GM10266 (cell line): ENCODE measurements at regions not wholly inside any gene's neighbourhood (a gene's known extent, or its start where the extent isn't known, plus 50 kb on each side); places are given as distances from the start of the nearest gene placed in this dataset.

Experiments
- DNase-seq: peaks from one replicate; pipeline ENCODE4 v3.0.0; 2012; ENCODE audit errors: extremely low spot score
- CTCF ChIP-seq: IDR thresholded peaks from 2 replicates; pipeline ENCODE4 v1.5.1; 2012; ENCODE audit warnings: mild to moderate bottlenecking, low read depth; ENCODE audit not compliant: control insufficient read depth, insufficient read depth; ENCODE audit errors: missing control alignments

GRCh38 chr2:18245375-18245774 lies 315.1 kb downstream of the RDH14 start:
- DNase-seq = no peak
- no peak for TF ChIP-seq CTCF

- no peak for TF ChIP-seq CTCF
- no peak for DNase-seq
These were observed 315.6 kb downstream of the RDH14 start for GRCh38 chr2:18244845-18245244.

GRCh38 chr2:18243816-18244215 lies 316.6 kb downstream of the RDH14 start:
- no peak for DNase-seq
- no peak for TF ChIP-seq CTCF

- TF ChIP-seq CTCF = no peak
- no peak for DNase-seq
These were observed 317.7 kb downstream of the RDH14 start for GRCh38 chr2:18242716-18243115.

GRCh38 chr2:18238209-18238608 lies 322.2 kb downstream of the RDH14 start:
- no peak for DNase-seq
- no peak for TF ChIP-seq CTCF

- no peak for DNase-seq
- no peak for TF ChIP-seq CTCF
These were observed 323.2 kb downstream of the RDH14 start for GRCh38 chr2:18237298-18237697.

- no peak for TF ChIP-seq CTCF
- DNase-seq = no peak
These were observed 327.6 kb downstream of the RDH14 start for GRCh38 chr2:18232731-18233438.
